ENCODE measurements at regions not wholly inside any gene's neighbourhood (a gene's known extent, or its start where the extent isn't known, plus 50 kb on each side); places are given as distances from the start of the nearest gene placed in this dataset.

GRCh38 chr16:87129771-87130170, 187.4 kb downstream of the C16orf95 start:
- Histone ChIP-seq H3K27ac (no peak overlapping the region), H3K4me1 (peaks cover 0 to 5% of the 10 kb centered on the region in 2 donors), H3K9me3 (no peaks in the 10 kb centered on the region), H3K4me3 (no peak overlapping the region), H3K27me3 (no peaks in the 10 kb centered on the region), H3K36me3 (no peaks in the 10 kb centered on the region)
- intact Hi-C loops (cut with DNase I; ENCODE audit: low total_unique reads): no loop called here
- TF ChIP-seq POLR2A (IDR thresholded peaks at IDR 0.05) (no peak), CTCF (IDR thresholded peaks at IDR 0.05) (no peak), POLR2AphosphoS5 (IDR thresholded peaks at IDR 0.05) (no peak)
- DNase-seq (ENCODE audit: low spot score in 2 of 2): no peak

DNA sequence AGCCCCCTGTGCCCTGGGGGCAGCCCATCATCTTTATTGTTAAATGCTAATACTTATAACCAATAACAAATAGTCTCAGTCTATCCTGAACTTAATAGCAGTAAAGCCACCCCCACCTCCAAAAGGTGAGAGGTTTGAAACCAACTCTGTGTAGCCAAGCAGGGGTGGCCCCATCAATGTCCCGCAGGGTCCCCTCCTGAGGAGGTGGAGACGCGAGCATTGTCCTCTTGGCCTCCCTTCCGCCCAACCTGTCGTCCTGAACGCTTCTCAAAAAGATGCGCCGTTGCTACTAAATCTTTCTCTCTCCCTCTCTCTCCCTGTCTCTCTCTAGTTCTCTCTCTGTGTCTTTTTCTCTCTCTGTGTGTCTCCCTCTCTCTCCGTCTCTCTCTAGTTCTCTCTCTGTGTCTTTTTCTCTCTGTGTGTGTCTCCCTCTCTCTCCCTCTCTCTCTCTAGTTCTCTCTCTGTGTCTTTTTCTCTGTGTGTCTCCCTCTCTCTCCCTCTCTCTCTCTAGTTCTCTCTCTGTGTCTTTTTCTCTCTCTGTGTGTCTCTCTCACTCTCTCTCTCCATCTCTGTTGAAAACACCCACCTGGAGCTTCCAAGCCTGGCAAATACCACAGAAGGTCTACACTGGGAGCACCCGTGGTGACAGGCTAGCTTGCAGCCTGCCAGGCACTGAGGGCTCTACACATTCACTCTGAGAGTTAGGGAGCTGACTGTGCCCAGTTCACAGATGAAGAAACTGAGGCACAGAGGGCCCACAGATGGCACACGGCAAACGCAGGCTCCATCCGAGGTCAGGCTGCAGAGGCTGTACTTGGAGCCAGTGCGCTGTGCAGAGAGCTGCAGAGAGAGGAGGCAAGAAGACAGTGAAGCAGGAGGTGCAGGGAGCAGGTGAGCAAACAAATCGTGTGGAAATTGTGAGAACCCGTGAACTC, 185.9 kb downstream of the C16orf95 start:
- intact Hi-C loops (cut with DNase I; ENCODE audit: low total_unique reads): no loop called here
- Histone ChIP-seq H3K27ac (no peak overlapping the region), H3K27me3 (no peaks in the 10 kb centered on the region), H3K4me3 (no peak overlapping the region), H3K4me1 (peaks cover 0 to 5% of the 10 kb centered on the region in 2 donors), H3K9me3 (no peaks in the 10 kb centered on the region), H3K36me3 (no peaks in the 10 kb centered on the region)
- TF ChIP-seq POLR2A (IDR thresholded peaks at IDR 0.05) (no peak), CTCF (IDR thresholded peaks at IDR 0.05) (no peak), POLR2AphosphoS5 (IDR thresholded peaks at IDR 0.05) (no peak)
- DNase-seq (ENCODE audit: low spot score in 2 of 2): no peak

DNA sequence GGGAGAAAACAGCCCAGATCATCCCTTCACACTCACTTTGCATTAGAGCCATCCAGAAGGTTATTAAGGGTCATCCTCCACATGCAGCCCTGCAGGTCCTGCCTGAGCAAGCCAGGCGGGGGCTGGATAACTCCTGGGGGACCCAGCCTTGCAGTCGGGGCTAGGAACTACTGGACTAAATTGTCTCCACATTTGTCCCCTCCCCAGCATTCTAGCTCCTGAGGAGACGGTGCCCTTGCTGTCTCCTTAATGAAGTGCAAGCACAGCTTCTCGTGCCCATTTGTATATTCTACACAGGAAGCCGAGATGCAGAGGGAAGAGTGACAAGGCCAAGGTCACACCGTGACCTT, 185.2 kb downstream of the C16orf95 start:
- peak overlapping the region in 1 of 2 donors; percentile 88 for H3K27ac ChIP-seq
- no peak for DNase-seq (ENCODE audit: low spot score in 2 of 2)
- intact Hi-C loops (cut with DNase I; ENCODE audit: low total_unique reads): no loop called here

DNA sequence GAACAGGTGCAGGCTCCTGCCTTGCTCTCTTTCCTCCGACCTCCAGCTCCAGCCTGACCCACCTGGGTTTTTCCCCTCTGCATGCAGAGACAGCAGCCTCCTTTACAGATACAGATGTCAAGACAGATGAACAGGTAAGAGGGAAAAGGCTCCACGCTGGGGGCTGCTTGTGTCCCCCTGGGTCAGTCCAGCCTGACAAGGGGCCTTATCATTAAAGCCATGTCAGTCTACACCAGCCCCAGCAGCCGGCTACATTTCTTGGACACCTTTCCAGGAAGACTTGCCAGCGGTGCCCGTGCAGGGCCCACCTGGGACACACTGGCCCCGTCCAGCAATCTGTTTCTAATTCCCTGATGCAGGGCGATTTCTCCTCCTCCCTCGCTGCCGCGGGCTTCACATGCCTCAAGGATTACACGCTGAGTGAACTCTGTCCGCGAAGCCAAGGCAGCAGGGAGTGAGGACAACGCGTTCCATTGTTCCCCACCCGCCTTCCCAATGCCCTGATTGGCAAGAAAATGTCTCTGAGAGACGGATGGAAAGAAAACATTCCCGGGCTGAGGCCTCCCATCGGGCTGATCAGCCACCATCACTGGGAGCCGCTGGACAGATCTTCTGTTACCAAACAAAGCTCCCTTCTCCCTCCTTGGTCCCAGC, 184.7 kb downstream of the C16orf95 start:
- Histone ChIP-seq H3K27me3 (no peaks in the 10 kb centered on the region), H3K9me3 (no peaks in the 10 kb centered on the region), H3K36me3 (no peaks in the 10 kb centered on the region), H3K4me1 (no peaks in the 10 kb centered on the region), H3K27ac (peak overlapping the region; percentile 73 to 88), H3K4me3 (no peak overlapping the region)
- peak in 1 of 2 donors; percentile 75 for DNase-seq (ENCODE audit: low spot score in 2 of 2)
- TF ChIP-seq CTCF (IDR thresholded peaks at IDR 0.05) (no peak), POLR2AphosphoS5 (IDR thresholded peaks at IDR 0.05) (peak in 1 of 3 donors; percentile 29), POLR2A (IDR thresholded peaks at IDR 0.05) (no peak)
- intact Hi-C loops (cut with DNase I; ENCODE audit: low total_unique reads): no loop called here

More for the DNA sequence above, 185.2 kb downstream of the C16orf95 start:
- TF ChIP-seq POLR2A (IDR thresholded peaks at IDR 0.05): no peak
- no peak for TF ChIP-seq CTCF (IDR thresholded peaks at IDR 0.05)
- TF ChIP-seq POLR2AphosphoS5 (IDR thresholded peaks at IDR 0.05): no peak
- Histone ChIP-seq H3K27me3 (no peaks in the 10 kb centered on the region), H3K4me1 (no peaks in the 10 kb centered on the region), H3K4me3 (no peak overlapping the region), H3K36me3 (no peaks in the 10 kb centered on the region), H3K9me3 (no peaks in the 10 kb centered on the region)
